ENCODE measurements at regions not wholly inside any gene's neighbourhood (a gene's known extent, or its start where the extent isn't known, plus 50 kb on each side); places are given as distances from the start of the nearest gene placed in this dataset.

GRCh38 chr17:77549726-77550366 is 408.7 kb upstream of the TNRC6C start (continued):
- TF ChIP-seq CHD7 (IDR thresholded peaks at IDR 0.05; ENCODE audit: insufficient replicate concordance, low read length) (no peak), BRCA1 (IDR thresholded peaks at IDR 0.05; ENCODE audit: low read depth, low read length) (no peak), RBBP5 (IDR thresholded peaks at IDR 0.05; ENCODE audit: borderline replicate concordance, low read depth, low read length) (no peak)
